HL-60 (cell line): ENCODE measurements at regions not wholly inside any gene's neighbourhood (a gene's known extent, or its start where the extent isn't known, plus 50 kb on each side); places are given as distances from the start of the nearest gene placed in this dataset.

Experiments
- CTCF ChIP-seq: IDR thresholded peaks from one replicate; pipeline ENCODE4 v1.5.1; 2011; ENCODE audit warnings: low read length, control low read depth, inconsistent platforms; ENCODE audit not compliant: insufficient read depth
- GABPA ChIP-seq: IDR thresholded peaks from 2 replicates; pipeline ENCODE4 v1.6.1; 2012; ENCODE audit warnings: low read depth
- POLR2AphosphoS5 ChIP-seq: IDR thresholded peaks from 2 replicates; pipeline ENCODE4 v1.6.1; 2012; ENCODE audit warnings: low read depth
- REST ChIP-seq: IDR thresholded peaks from 2 replicates; pipeline ENCODE4 v1.6.1; 2012; ENCODE audit warnings: low read depth; ENCODE audit not compliant: insufficient replicate concordance
- SPI1 ChIP-seq: IDR thresholded peaks from 2 replicates; pipeline ENCODE4 v1.6.1; 2012; ENCODE audit warnings: low read depth, mild to moderate bottlenecking, borderline replicate concordance

- TF ChIP-seq POLR2AphosphoS5 (no peak), CTCF (no peak), REST (no peak), GABPA (no peak), SPI1 (no peak)
Measured at GRCh38 chr7:138195151-138195571, 118.9 kb downstream of the AKR1D1 start.
